Activated CD4-positive, alpha-beta memory T cell treated with anti-CD3 and anti-CD28 coated beads, Interleukin-2, amount 10 ng/mL, durations not matched to agents 7 days and 5 days (primary cell): ENCODE measurements at regions not wholly inside any gene's neighbourhood (a gene's known extent, or its start where the extent isn't known, plus 50 kb on each side); places are given as distances from the start of the nearest gene placed in this dataset.

ENCODE experiments used
- CTCF ChIA-PET: fragments of 350-600 bp; sonication (Branson Sonifier 250); formaldehyde crosslinking; loops from one replicate; lab custom pipeline; 2021; ENCODE audit warnings: antibody characterized with exemption, inconsistent platforms; lab: Charles Lee
- POLR2A ChIA-PET: fragments of 350-600 bp; sonication (Branson Sonifier 250); formaldehyde crosslinking; loops from one replicate; lab custom pipeline; 2021; ENCODE audit warnings: antibody characterized with exemption; lab: Charles Lee
- DNase-seq: peaks from one replicate; pipeline ENCODE4 v3.0.0-alpha.2; 2020
- H3K27ac Mint-ChIP-seq: one replicate; pipeline ENCODE4 v1.8.0; 2021; ENCODE audit warnings: mild to moderate bottlenecking, mixed read lengths
- H3K27me3 Mint-ChIP-seq: one replicate; pipeline ENCODE4 v1.8.0; 2021; ENCODE audit warnings: mixed read lengths
- H3K36me3 Mint-ChIP-seq: one replicate; pipeline ENCODE4 v1.8.0; 2021; ENCODE audit warnings: low read depth, mixed read lengths
- H3K4me1 Mint-ChIP-seq: one replicate; pipeline ENCODE4 v1.8.0; 2021; ENCODE audit warnings: mixed read lengths
- H3K4me3 Mint-ChIP-seq: one replicate; pipeline ENCODE4 v1.8.0; 2021; ENCODE audit warnings: mild to moderate bottlenecking, mixed read lengths
- H3K9me3 Mint-ChIP-seq: one replicate; pipeline ENCODE4 v1.8.0; 2021; ENCODE audit warnings: mixed read lengths

DNA sequence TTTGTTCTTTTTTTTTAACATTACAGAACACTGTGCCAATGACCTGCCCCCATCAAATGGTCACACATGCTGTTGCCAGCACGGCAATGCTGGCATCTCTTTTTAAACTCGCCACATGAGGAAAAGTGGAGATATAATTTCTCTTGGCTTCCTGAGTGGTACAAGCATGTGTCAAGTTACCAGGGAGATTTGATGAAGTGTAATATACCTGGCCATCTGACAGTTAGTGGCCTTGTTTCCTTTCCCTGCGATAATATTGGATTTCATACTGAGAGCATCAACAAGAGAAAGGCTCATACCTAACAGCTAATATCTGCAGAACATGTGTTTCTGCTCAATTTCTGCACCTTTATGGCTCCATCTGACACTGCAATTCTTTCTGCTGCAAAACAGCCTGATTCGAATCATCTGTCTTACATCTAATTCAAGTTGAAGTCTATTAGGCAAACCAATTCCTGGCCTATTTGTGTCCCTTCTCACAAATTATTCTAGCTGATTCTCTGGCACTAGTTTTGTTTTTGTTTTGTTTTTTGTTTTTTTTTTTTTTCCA, 519.5 kb downstream of the PREX1 start:
- H3K27ac Mint-ChIP-seq: no peak overlapping the region
- ChIA-PET CTCF (no interaction called here), POLR2A (no interaction called here)
- H3K4me3 Mint-ChIP-seq: no peak overlapping the region
- H3K4me1 Mint-ChIP-seq: no peaks in the 10 kb centered on the region
- no peaks in the 10 kb centered on the region for H3K36me3 Mint-ChIP-seq
- H3K27me3 Mint-ChIP-seq: peaks cover 4% of the 10 kb centered on the region
- DNase-seq: no peak
- no peaks in the 10 kb centered on the region for H3K9me3 Mint-ChIP-seq

DNA sequence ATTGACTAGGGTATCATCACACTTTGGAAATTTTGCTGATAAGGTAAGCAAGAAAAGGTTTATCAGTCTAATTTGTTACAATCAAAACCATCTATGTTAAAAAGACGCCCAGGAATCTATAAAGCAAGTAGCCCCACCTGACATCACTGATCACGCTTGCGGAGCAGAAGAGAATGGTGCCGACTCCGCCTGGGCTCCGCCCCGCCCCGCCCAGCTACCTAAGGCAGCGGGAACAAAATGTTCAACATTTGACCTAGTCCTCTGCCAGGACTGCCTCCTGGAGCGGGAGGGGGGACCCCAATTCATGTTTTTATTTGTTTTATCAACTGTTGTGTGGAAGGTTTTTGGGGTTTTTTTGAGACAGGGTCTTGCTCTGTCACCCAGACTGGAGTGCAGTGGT, 520.5 kb downstream of the PREX1 start:
- H3K4me3 Mint-ChIP-seq: no peak overlapping the region
- H3K36me3 Mint-ChIP-seq: no peaks in the 10 kb centered on the region
- H3K9me3 Mint-ChIP-seq: no peaks in the 10 kb centered on the region
- H3K27me3 Mint-ChIP-seq: peaks cover 8% of the 10 kb centered on the region
- ChIA-PET POLR2A (no interaction called here), CTCF (no interaction called here)
- H3K27ac Mint-ChIP-seq: no peak overlapping the region
- H3K4me1 Mint-ChIP-seq: no peaks in the 10 kb centered on the region
- DNase-seq: no peak

DNA sequence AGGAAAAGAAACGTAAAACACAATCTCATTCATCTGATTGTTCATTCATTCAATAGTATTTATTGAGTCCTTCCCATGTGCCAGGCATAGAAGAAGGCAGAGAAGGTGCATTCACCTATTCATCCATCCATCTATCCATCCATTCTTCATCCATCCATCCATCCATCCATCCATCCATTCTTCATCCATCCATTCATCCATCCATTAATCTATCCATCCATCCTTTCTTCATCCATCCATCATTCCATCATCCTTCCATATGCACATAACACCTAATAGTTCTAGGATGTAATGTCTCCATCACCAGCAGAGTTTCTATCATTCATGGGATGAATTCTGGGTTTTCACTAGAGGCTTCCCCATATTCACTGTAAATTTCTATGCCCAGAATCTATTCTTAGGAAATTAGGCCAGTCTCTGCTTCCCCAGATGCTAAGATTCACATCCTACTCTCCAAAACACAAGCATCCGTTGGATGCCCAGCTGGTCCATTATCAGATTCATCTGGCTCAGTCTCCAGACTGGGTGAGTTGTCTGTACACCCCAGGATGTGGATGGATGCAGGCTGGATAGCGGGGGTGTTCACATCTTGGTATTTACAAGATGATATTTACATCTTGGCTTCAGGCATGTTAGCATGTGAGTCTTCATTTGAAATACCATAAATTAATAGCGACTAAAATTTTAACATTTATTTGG, 517.7 kb upstream of the SULF2 start:
- Mint-ChIP-seq H3K9me3 (no peaks in the 10 kb centered on the region), H3K4me3 (no peak overlapping the region), H3K4me1 (no peaks in the 10 kb centered on the region), H3K27me3 (peaks cover 12% of the 10 kb centered on the region), H3K36me3 (no peaks in the 10 kb centered on the region), H3K27ac (no peak overlapping the region)
- no peak for DNase-seq
- ChIA-PET CTCF (no interaction called here), POLR2A (no interaction called here)

DNA sequence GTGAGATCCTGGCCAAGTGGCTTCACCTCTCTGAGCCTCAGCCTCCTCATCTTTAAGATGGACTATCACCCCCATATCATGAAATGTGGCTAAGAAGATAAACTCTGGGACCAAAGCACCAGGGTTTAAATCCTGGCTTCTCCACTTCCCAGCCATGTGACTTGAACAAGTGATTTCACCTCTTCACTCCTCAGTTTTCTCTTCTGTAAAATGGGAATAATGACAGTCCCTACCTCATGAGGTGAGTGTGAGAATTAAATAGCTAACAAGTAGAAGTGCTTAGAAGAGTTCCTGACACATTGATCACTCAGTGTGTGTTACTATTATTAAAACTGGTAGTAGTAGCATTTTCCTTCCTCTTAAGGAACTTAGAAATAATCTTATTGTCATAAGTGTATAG, 516.9 kb upstream of the SULF2 start:
- Mint-ChIP-seq H3K4me1 (no peaks in the 10 kb centered on the region), H3K27me3 (peaks cover 12% of the 10 kb centered on the region), H3K9me3 (no peaks in the 10 kb centered on the region), H3K36me3 (no peaks in the 10 kb centered on the region), H3K27ac (no peak overlapping the region), H3K4me3 (no peak overlapping the region)
- DNase-seq: no peak
- ChIA-PET POLR2A (no interaction called here), CTCF (no interaction called here)

DNA sequence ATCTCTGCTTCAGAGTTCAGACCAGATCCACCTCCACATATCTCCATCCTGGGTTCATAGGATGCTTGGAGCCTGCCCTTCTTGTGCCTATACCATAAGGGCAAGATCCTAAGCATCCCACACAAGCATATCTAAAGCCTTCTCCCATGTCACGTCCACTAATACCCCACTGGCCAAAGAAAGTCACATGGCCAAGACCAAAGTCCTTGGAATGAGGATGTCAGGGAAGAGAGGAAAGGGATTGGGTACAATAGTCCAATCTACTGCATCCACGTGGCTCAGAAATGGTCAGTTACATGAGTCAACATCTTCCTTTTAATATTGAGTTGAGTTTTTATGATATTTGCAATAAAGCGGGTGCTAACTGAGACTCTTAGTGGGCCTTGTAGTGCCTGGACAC, 515.9 kb upstream of the SULF2 start:
- H3K4me3 Mint-ChIP-seq: no peak overlapping the region
- ChIA-PET CTCF (no interaction called here), POLR2A (no interaction called here)
- H3K4me1 Mint-ChIP-seq: no peaks in the 10 kb centered on the region
- H3K36me3 Mint-ChIP-seq: no peaks in the 10 kb centered on the region
- no peak for DNase-seq
- peaks cover 12% of the 10 kb centered on the region for H3K27me3 Mint-ChIP-seq
- no peaks in the 10 kb centered on the region for H3K9me3 Mint-ChIP-seq
- H3K27ac Mint-ChIP-seq: no peak overlapping the region

DNA sequence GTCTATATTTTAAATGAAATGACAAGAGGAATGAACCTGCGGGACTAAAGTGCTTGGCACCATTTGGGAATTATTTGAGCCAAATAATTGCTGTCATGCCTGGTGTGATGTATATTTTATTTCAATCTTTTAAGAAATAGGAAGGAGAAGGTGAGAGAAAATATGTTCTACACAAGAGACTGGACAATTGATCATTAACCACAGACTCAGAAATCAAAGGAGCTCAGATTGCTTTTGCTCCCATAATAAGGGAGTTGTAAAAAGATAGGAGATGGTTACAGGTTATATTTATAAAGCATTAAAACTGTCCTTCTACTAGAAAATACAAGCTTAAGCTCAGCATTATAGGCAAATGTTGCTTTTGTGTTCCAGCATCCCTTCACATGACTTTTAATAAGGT, 515.2 kb upstream of the SULF2 start:
- Mint-ChIP-seq H3K27ac (no peak overlapping the region), H3K4me1 (no peaks in the 10 kb centered on the region), H3K9me3 (no peaks in the 10 kb centered on the region), H3K4me3 (no peak overlapping the region), H3K36me3 (no peaks in the 10 kb centered on the region), H3K27me3 (peaks cover 12% of the 10 kb centered on the region)
- ChIA-PET CTCF (interaction anchor here (0.8 kb wide), 1 partner anchor 481 kb away, joined by 3 read pairs; no protein-coding TSS in a partner anchor), POLR2A (no interaction called here)
- no peak for DNase-seq

DNA sequence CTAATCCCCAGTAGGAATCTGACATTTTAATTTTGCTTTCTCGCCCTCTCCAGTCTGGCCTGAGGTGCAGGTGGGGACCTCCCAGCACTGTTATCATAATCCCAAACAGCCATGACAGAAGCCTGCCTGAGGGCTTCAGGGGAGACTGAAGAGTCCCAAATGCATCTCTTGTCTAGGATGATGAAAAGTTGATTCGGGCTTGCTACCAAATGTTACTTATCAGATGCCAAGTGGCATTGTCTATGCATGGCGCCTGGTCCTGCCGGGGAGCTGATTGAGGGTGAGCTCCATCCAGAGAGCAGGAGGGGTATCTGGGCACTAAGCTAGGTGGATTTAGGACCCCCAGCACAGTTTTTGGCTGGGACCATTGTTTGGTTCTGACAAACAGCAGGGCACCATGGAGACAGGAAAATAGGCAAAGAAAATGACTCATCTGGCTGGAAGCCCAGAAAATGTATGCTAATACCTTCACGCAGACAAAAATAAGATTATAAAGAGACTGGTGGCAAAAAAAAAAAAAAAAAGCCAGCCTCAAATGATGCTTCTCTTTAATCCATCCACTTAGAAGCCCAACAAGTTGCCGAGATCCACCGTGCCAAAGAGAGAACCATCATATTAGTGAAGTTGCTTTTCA, 513.7 kb upstream of the SULF2 start:
- H3K9me3 Mint-ChIP-seq: no peaks in the 10 kb centered on the region
- peaks cover 12% of the 10 kb centered on the region for H3K27me3 Mint-ChIP-seq
- ChIA-PET POLR2A (no interaction called here), CTCF (no interaction called here)
- H3K27ac Mint-ChIP-seq: no peak overlapping the region
- no peak overlapping the region for H3K4me3 Mint-ChIP-seq
- no peak for DNase-seq
- no peaks in the 10 kb centered on the region for H3K36me3 Mint-ChIP-seq
- no peaks in the 10 kb centered on the region for H3K4me1 Mint-ChIP-seq

DNA sequence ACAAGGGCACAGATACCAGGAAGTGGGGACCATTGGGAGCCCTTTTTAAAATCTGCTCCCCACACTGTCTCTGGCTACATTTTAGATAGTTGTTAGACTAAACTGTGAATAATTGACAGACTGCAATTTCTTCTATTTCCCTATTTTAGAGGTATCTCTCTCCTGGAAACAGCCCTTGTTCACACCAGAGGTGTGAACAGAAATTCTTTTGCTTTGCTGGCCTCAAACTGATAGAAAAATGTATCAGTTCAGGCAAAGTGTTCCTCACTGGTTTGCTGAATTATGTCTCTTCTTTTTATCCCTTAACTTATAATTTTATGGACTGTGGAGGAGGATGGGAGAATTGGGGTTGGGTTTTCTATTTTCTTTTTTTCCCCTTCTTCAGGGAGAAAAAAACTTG, 513.2 kb upstream of the SULF2 start:
- Mint-ChIP-seq H3K9me3 (no peaks in the 10 kb centered on the region), H3K27me3 (peaks cover 15% of the 10 kb centered on the region), H3K4me3 (no peak overlapping the region), H3K4me1 (no peaks in the 10 kb centered on the region), H3K27ac (no peak overlapping the region), H3K36me3 (no peaks in the 10 kb centered on the region)
- CTCF ChIA-PET: no interaction called here
- POLR2A ChIA-PET: no interaction called here
- DNase-seq: no peak

DNA sequence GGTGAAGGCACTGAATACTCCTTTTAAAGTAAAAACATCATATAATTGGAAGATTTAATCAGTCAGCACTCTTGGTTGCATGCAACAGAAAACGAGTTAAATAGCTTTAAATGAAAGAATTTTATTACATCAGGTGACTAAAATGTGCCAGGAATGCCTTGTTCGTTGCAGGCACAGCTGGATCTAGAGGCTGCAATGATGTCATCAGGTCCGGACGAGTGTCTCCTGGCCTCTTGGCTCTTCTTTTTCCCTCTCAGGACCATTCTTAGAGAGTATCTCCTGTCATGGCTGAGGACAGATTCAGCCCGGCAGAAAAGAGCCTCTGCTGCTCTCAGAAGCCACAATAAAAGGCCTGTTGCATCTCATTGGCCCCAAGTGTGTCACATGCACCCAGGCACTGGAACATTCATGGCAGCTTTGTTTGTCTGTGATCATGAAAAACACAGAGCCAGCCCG, 510.7 kb upstream of the SULF2 start:
- CTCF ChIA-PET: no interaction called here
- H3K4me3 Mint-ChIP-seq: no peak overlapping the region
- peaks cover 12% of the 10 kb centered on the region for H3K27me3 Mint-ChIP-seq
- no peak overlapping the region for H3K27ac Mint-ChIP-seq
- POLR2A ChIA-PET: no interaction called here
- no peaks in the 10 kb centered on the region for H3K9me3 Mint-ChIP-seq
- no peaks in the 10 kb centered on the region for H3K36me3 Mint-ChIP-seq
- no peaks in the 10 kb centered on the region for H3K4me1 Mint-ChIP-seq
- DNase-seq: no peak

DNA sequence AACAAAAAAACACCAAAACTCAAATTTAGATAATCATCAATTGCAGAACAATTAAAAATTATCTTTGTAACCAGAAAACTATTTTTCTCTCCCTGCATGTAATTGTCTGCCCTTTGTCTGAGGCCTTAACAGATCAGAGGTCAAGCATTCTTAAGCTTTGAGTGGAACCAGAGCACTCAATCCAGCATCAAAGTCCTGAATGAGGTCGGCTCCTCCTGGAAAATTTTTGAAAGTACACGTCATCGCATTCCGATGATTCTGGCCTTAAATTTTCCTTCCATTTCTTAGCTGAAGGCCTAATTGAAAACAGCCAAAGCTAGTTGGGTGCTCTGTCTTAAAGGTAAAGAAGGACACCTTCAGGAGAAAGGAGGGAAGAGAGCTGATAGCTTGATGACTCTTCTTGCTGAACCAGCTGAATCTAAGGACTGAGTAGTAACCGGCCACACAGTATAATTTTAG, 510.2 kb upstream of the SULF2 start:
- ChIA-PET CTCF (no interaction called here), POLR2A (no interaction called here)
- Mint-ChIP-seq H3K4me1 (no peaks in the 10 kb centered on the region), H3K36me3 (no peaks in the 10 kb centered on the region), H3K4me3 (no peak overlapping the region), H3K9me3 (no peaks in the 10 kb centered on the region), H3K27ac (no peak overlapping the region), H3K27me3 (peaks cover 15% of the 10 kb centered on the region)
- no peak for DNase-seq

DNA sequence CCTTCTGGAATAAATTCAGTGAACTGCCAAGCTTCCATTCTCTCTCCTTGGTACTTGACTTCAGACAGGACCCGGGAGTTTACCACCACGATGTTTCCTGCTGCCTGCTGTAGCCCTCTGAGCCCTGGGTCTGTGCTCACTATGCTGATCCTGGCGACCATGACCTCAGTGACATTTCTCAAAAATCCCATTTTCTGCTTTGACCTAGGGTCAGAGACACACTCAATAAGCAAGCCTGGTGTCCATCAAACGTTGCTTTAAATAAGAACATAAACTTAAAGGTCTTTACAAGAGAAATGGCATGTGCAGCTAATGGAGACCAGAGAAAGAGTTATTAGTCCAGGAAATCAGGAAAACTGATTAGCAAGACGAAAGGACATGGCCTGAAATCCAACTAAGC, 509.7 kb upstream of the SULF2 start:
- Mint-ChIP-seq H3K27ac (no peak overlapping the region), H3K4me1 (no peaks in the 10 kb centered on the region), H3K4me3 (no peak overlapping the region), H3K27me3 (peaks cover 15% of the 10 kb centered on the region), H3K36me3 (no peaks in the 10 kb centered on the region), H3K9me3 (no peaks in the 10 kb centered on the region)
- ChIA-PET POLR2A (no interaction called here), CTCF (no interaction called here)
- DNase-seq: no peak

DNA sequence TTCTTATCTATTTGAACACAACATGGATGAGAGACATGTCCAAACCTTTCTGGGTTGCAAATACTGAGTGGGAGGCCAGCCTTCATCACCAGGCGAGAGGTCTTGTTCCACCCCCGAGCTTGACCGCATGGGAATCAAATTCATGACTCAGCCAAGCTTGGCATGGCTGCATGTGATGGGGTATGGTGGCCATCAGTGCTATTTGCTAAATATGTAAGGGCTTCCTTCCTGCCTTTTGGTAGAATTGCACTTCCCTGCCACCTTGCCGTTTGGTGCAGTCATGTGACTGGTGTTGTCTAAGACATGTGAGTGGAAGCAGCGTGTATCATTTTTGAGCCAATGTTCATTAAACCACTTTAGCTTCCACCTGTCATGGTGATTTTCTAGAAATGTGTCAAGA, 508.9 kb upstream of the SULF2 start:
- Mint-ChIP-seq H3K9me3 (no peaks in the 10 kb centered on the region), H3K27ac (no peak overlapping the region), H3K27me3 (peaks cover 15% of the 10 kb centered on the region), H3K4me3 (no peak overlapping the region), H3K4me1 (no peaks in the 10 kb centered on the region), H3K36me3 (no peaks in the 10 kb centered on the region)
- ChIA-PET CTCF (no interaction called here), POLR2A (no interaction called here)
- DNase-seq: no peak

DNA sequence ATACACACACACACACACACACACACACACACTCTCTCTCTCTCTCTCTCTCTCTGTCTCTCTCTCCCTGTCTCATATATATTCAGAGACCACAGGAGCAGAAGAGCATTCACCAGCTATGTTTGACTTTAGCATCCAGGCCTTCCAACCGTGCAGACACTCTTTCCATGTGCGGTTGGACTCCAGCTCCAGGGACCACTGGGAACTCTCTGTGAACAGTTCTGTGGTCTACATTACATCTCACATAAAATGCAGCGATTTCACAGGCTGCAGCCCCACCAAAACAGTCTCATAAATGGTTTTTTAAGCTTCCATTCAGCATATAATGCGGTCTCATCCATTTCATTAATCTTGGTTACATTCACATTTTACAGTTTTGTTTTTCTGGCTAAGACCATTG, 508.4 kb upstream of the SULF2 start:
- no peak for DNase-seq
- Mint-ChIP-seq H3K36me3 (no peaks in the 10 kb centered on the region), H3K4me1 (no peaks in the 10 kb centered on the region), H3K9me3 (no peaks in the 10 kb centered on the region), H3K27ac (no peak overlapping the region), H3K27me3 (peaks cover 15% of the 10 kb centered on the region), H3K4me3 (no peak overlapping the region)
- CTCF ChIA-PET: interaction anchor here (0.6 kb wide), 1 partner anchor 28 kb away, joined by 3 read pairs; no protein-coding TSS in a partner anchor
- POLR2A ChIA-PET: no interaction called here

DNA sequence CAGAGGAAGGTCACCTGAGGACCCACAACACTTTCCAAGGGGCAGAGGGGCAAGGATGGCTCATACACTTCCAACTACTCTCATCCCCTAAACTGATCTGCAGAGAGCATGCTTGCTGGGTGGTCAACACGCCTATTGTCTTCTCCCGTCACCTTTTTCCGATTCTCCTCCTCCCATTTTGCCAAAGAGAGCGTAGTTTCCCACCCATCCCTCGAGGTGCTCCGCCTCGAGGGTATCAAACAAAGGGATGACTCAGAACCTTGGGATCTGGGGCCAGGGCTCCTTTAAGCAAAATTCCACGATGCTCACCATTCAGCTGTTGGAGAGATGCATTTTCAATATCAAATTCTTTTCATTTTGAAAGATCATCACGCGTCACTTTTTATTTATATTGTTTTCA, 507.5 kb upstream of the SULF2 start:
- H3K9me3 Mint-ChIP-seq: no peaks in the 10 kb centered on the region
- H3K36me3 Mint-ChIP-seq: no peaks in the 10 kb centered on the region
- no peak overlapping the region for H3K27ac Mint-ChIP-seq
- H3K27me3 Mint-ChIP-seq: peaks cover 15% of the 10 kb centered on the region
- ChIA-PET POLR2A (no interaction called here), CTCF (no interaction called here)
- H3K4me1 Mint-ChIP-seq: no peaks in the 10 kb centered on the region
- DNase-seq: no peak
- H3K4me3 Mint-ChIP-seq: no peak overlapping the region
